ENCODE measurements at regions not wholly inside any gene's neighbourhood (a gene's known extent, or its start where the extent isn't known, plus 50 kb on each side); places are given as distances from the start of the nearest gene placed in this dataset.

GRCh38 chrX:15960237-15960636 is 105.6 kb upstream of the AP1S2 start:
- BruUV-seq (replicated peaks): no TSS peak
- intact Hi-C loops (cut with micrococcal nuclease) (no loop called here), dilution Hi-C loops (cut with MboI; ENCODE audit: extremely low pct_ligation_motif_present, low sequenced_read_pairs) (no loop called here)
- Histone ChIP-seq H3K27ac (ENCODE audit: insufficient read depth, low read depth, low read length) (no peak overlapping the region), H3K9ac (replicated peaks; ENCODE audit: extremely low read depth, insufficient read depth, low read length) (no peak overlapping the region), H3K79me2 (ENCODE audit: control insufficient read depth, insufficient read depth, low read length) (no peaks in the 10 kb centered on the region), H3K36me3 (ENCODE audit: control insufficient read depth in 2 of 2, extremely low read depth in 1 of 2, insufficient read depth in 2 of 2, low read length in 2 of 2) (no peaks in the 10 kb centered on the region), H2AFZ (ENCODE audit: low read depth, low read length) (no peak overlapping the region), H3K27me3 (ENCODE audit: control insufficient read depth in 2 of 2, insufficient read depth in 2 of 2, low read length in 2 of 2) (no peaks in the 10 kb centered on the region), H3K9me1 (replicated peaks; ENCODE audit: control insufficient read depth, extremely low read depth, insufficient read depth, low read length) (no peaks in the 10 kb centered on the region), H3K4me2 (ENCODE audit: insufficient read depth, low read length) (no peak overlapping the region), H3K4me3 (replicated peaks in 1 of 3; ENCODE audit: insufficient read depth in 1 of 3, low read depth in 1 of 3, low read length in 3 of 3) (no peak overlapping the region), H3K9me3 (replicated peaks; ENCODE audit: control insufficient read depth, insufficient read depth, low read length) (no peaks in the 10 kb centered on the region), H3K4me1 (ENCODE audit: control insufficient read depth, extremely low read depth, insufficient read depth, low read length) (no peaks in the 10 kb centered on the region), H4K20me1 (replicated peaks; ENCODE audit: control insufficient read depth, extremely low read depth, insufficient read depth, low read length) (no peaks in the 10 kb centered on the region)
- DNase-seq (ENCODE audit: low read depth, low spot score): no peak
- POLR2A ChIA-PET: no interaction called here
- no peak for FAIRE-seq
- TF ChIP-seq POLR2AphosphoS5 (IDR thresholded peaks at IDR 0.05; ENCODE audit: insufficient read depth, low read depth, low read length) (no peak), JUN (IDR thresholded peaks at IDR 0.05; ENCODE audit: borderline replicate concordance, insufficient read depth, insufficient read length, low read depth) (no peak), MAX (IDR thresholded peaks at IDR 0.05; ENCODE audit: insufficient read depth, insufficient read length) (no peak), FOS (IDR thresholded peaks at IDR 0.05; ENCODE audit: borderline replicate concordance, insufficient read depth, low read length) (no peak), EZH2 (IDR thresholded peaks at IDR 0.05; ENCODE audit: borderline replicate concordance, low read depth, low read length, severe bottlenecking) (no peak), POLR2A (IDR thresholded peaks at IDR 0.05; ENCODE audit: low read depth, low read length) (no peak), CTCF (IDR thresholded peaks at IDR 0.05; ENCODE audit: extremely low read depth in 1 of 2, insufficient read depth in 1 of 2, low read depth in 1 of 2, low read length in 2 of 2) (no peak), MYC (IDR thresholded peaks at IDR 0.05; ENCODE audit: low read depth, low read length) (no peak), GATA2 (IDR thresholded peaks at IDR 0.05; ENCODE audit: insufficient read depth, insufficient read length, low read depth, low read length) (no peak)
- CTCF ChIA-PET: no interaction called here
